NT2/D1 (cell line): ENCODE measurements at regions not wholly inside any gene's neighbourhood (a gene's known extent, or its start where the extent isn't known, plus 50 kb on each side); places are given as distances from the start of the nearest gene placed in this dataset.

Source experiments
- SUZ12 ChIP-seq: IDR thresholded peaks from 2 replicates; pipeline ENCODE4 v1.6.1; 2011; ENCODE audit not compliant: insufficient read length, insufficient read depth; ENCODE audit errors: extremely low read depth
- YY1 ChIP-seq: IDR thresholded peaks from 2 replicates; pipeline ENCODE4 v1.6.1; 2011; ENCODE audit not compliant: insufficient read length, insufficient read depth
- ZNF274 ChIP-seq: IDR thresholded peaks from 2 replicates; pipeline ENCODE4 v1.6.1; 2011; ENCODE audit warnings: mild to moderate bottlenecking, low read depth, low read length

DNA sequence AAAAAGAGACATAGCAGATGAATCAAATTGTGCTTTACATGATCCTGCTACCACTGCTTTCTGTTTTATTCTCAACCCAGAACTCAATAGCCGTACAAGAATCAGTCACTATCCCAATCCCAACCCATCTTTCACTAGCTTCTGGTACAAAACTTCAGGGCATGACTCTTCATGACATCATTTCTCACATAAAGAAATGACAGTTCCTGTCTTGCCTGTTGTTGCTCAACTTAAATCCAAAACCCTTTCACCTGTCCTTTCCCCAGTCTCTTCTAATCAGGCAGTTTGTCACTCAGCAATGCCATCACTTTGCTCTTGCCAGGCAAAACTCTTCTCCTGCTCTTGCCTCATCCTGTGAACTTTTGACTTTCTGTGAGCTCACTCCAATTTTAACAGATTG is 962.8 kb downstream of the GALC start:
- TF ChIP-seq YY1 (no peak), ZNF274 (no peak), SUZ12 (no peak)
